ENCODE measurements at regions not wholly inside any gene's neighbourhood (a gene's known extent, or its start where the extent isn't known, plus 50 kb on each side); places are given as distances from the start of the nearest gene placed in this dataset.

DNA sequence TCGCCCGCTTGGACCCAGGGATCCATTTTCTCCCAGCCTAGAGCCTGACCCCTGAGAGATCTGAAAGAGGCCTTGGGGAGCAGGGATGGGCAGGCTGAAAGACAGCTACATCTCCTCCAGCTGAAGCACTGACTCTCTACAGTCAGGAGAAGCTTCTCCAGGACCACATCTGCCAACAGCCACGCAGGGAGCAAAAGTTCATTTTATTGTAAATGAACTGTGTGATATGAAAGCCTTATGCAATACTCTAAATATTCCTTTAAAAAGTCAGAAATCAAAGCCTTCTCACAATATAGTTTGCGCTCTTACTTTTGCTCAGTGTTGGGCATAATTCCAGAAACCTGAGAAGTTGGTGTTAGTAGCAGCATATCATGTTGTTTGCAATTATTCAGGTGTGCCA, 428.9 kb upstream of the RAB6C start:
- intact Hi-C loops (cut with DNase I, micrococcal nuclease), result no loop called here
- no peaks in the 10 kb centered on the region for H3K4me1 Mint-ChIP-seq (ENCODE audit: low read depth)

DNA sequence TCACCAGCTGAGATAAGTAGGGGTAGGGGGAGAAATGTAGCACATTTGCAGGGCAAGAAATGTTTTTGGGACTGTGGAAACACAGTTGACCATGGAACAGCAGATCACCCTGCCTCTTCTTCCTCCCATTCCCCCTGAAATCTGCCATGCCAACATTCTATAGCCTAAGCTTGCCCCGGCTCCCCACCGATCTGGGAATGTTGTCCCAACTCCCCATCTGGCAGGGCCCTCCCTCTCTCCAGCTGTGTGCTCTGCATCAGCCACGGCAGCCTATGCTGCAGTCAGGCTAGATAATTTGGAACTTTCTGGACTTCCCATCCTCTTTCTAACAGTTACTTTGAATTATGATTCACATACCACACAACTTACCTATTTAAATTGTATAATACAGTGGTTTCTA, 425.1 kb upstream of the RAB6C start:
- Histone ChIP-seq H3K36me3 (ENCODE audit: insufficient read depth, low read length) (no peaks in the 10 kb centered on the region), H3K9me3 (ENCODE audit: control insufficient read depth in 1 of 2, insufficient read depth in 1 of 2, low read length in 2 of 2) (peaks cover 0 to 17% of the 10 kb centered on the region in 2 experiments), H3K27ac (ENCODE audit: low read depth in 1 of 2, low read length in 2 of 2) (no peak overlapping the region), H3K27me3 (ENCODE audit: control insufficient read depth in 1 of 2, insufficient read depth in 2 of 2, low read length in 2 of 2) (no peaks in the 10 kb centered on the region), H3K4me1 (ENCODE audit: insufficient read depth, low read length) (no peaks in the 10 kb centered on the region), H3K4me3 (ENCODE audit: low read length) (no peak overlapping the region)
- CTCF ChIA-PET, result no interaction called here
- no peak overlapping the region for H3K27ac Mint-ChIP-seq
- no peaks in the 10 kb centered on the region for H3K9me3 Mint-ChIP-seq
- no peaks in the 10 kb centered on the region for H3K36me3 Mint-ChIP-seq (ENCODE audit: low read depth)
- H3K4me3 Mint-ChIP-seq, result no peak overlapping the region
- no peaks in the 10 kb centered on the region for H3K27me3 Mint-ChIP-seq
- POLR2A ChIA-PET, result no interaction called here
- H3K4me1 Mint-ChIP-seq (ENCODE audit: low read depth), result no peaks in the 10 kb centered on the region
- ATAC-seq (ENCODE audit: poor library complexity), result no peak
- no peak for DNase-seq
- intact Hi-C loops (cut with DNase I, micrococcal nuclease), result no loop called here
- TF ChIP-seq, protein P1, sequence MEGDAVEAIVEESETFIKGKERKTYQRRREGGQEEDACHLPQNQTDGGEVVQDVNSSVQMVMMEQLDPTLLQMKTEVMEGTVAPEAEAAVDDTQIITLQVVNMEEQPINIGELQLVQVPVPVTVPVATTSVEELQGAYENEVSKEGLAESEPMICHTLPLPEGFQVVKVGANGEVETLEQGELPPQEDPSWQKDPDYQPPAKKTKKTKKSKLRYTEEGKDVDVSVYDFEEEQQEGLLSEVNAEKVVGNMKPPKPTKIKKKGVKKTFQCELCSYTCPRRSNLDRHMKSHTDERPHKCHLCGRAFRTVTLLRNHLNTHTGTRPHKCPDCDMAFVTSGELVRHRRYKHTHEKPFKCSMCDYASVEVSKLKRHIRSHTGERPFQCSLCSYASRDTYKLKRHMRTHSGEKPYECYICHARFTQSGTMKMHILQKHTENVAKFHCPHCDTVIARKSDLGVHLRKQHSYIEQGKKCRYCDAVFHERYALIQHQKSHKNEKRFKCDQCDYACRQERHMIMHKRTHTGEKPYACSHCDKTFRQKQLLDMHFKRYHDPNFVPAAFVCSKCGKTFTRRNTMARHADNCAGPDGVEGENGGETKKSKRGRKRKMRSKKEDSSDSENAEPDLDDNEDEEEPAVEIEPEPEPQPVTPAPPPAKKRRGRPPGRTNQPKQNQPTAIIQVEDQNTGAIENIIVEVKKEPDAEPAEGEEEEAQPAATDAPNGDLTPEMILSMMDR (IDR thresholded peaks at IDR 0.05), result no peak

More for the DNA sequence above, 428.9 kb upstream of the RAB6C start:
- H3K9me3 Mint-ChIP-seq, result peaks cover 5% of the 10 kb centered on the region
- no peaks in the 10 kb centered on the region for H3K27me3 Mint-ChIP-seq
- Histone ChIP-seq H3K27ac (ENCODE audit: low read depth in 1 of 2, low read length in 2 of 2) (no peak overlapping the region), H3K4me1 (ENCODE audit: insufficient read depth, low read length) (no peaks in the 10 kb centered on the region), H3K4me3 (ENCODE audit: low read length) (no peak overlapping the region), H3K36me3 (ENCODE audit: insufficient read depth, low read length) (no peaks in the 10 kb centered on the region), H3K27me3 (ENCODE audit: control insufficient read depth in 1 of 2, insufficient read depth in 2 of 2, low read length in 2 of 2) (no peaks in the 10 kb centered on the region), H3K9me3 (ENCODE audit: control insufficient read depth in 1 of 2, insufficient read depth in 1 of 2, low read length in 2 of 2) (peaks cover 0 to 10% of the 10 kb centered on the region in 2 experiments)
- no peak overlapping the region for H3K4me3 Mint-ChIP-seq
- TF ChIP-seq, protein P1 (IDR thresholded peaks at IDR 0.05), result no peak
- POLR2A ChIA-PET, result no interaction called here
- H3K36me3 Mint-ChIP-seq (ENCODE audit: low read depth), result no peaks in the 10 kb centered on the region
- no peak for DNase-seq
- no peak overlapping the region for H3K27ac Mint-ChIP-seq
- no peak for ATAC-seq (ENCODE audit: poor library complexity)
- CTCF ChIA-PET, result no interaction called here

DNA sequence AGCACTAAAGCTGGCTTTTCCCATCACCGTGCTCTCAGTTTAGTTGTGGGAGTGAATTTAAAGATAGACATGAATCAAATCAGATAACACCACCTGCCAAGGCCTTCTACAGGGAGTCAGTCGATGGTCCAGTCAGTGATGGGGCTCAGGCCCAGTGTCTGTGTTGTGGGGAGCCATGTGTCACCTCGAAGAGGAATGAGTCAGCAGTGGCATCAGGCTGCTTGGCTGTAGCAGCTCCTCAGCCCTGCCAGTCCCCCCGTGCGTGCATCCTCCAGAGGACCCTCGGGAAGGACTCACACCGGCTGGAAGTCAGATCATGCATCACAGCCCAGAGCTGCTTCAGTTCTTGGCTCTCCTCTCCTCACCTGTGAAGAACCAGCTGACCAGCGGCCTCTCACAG, 420.4 kb upstream of the RAB6C start:
- Mint-ChIP-seq H3K4me3 (no peak overlapping the region), H3K36me3 (ENCODE audit: low read depth) (no peaks in the 10 kb centered on the region), H3K27me3 (no peaks in the 10 kb centered on the region), H3K27ac (no peak overlapping the region), H3K9me3 (no peaks in the 10 kb centered on the region), H3K4me1 (ENCODE audit: low read depth) (no peaks in the 10 kb centered on the region)
- peaks cover 0 to 10% of the 10 kb centered on the region in 2 experiments for H3K9me3 ChIP-seq (ENCODE audit: control insufficient read depth in 1 of 2, insufficient read depth in 1 of 2, low read length in 2 of 2)
- ATAC-seq (ENCODE audit: poor library complexity) (no peak), DNase-seq (no peak)
- no peak overlapping the region for H3K4me3 ChIP-seq (ENCODE audit: low read length)
- intact Hi-C loops (cut with DNase I, micrococcal nuclease), result no loop called here
- POLR2A ChIA-PET, result no interaction called here
- no peaks in the 10 kb centered on the region for H3K4me1 ChIP-seq (ENCODE audit: insufficient read depth, low read length)
- H3K27ac ChIP-seq (ENCODE audit: low read depth in 1 of 2, low read length in 2 of 2), result no peak overlapping the region
- H3K27me3 ChIP-seq (ENCODE audit: control insufficient read depth in 1 of 2, insufficient read depth in 2 of 2, low read length in 2 of 2), result no peaks in the 10 kb centered on the region
- H3K36me3 ChIP-seq (ENCODE audit: insufficient read depth, low read length), result no peaks in the 10 kb centered on the region
- CTCF ChIA-PET, result no interaction called here
- TF ChIP-seq, protein P1 (IDR thresholded peaks at IDR 0.05), result no peak

Data from CD4-positive, alpha-beta T cell (primary cell).